ENCODE measurements at regions not wholly inside any gene's neighbourhood (a gene's known extent, or its start where the extent isn't known, plus 50 kb on each side); places are given as distances from the start of the nearest gene placed in this dataset.
"Not testable (repeated sequence)": the region's sequence is repeated elsewhere in the genome, so short reads cannot be mapped to it uniquely, and the experiment has no call there.

DNA sequence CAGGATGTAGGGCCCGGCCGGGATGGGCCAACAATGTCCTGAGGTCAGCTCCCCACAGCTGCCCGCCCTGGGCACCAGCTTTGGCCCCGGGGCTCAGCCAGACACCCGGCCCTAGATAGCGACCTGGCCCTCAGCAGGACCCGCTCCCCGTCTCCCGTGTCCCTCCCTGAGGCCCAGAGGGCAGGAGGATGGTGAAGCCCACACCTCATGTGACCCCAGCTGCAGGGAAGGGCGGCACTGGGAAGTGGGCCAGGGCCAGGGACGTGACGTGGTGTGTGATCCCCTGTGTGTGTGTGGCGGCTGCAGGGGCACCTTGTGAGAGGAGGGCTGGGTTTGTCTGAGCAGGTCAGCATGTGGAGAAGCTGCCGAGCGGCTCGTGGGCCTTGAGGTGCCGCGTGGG is 213.9 kb downstream of the TMEM121 start:
- DNase-seq, result not testable (repeated sequence)

DNA sequence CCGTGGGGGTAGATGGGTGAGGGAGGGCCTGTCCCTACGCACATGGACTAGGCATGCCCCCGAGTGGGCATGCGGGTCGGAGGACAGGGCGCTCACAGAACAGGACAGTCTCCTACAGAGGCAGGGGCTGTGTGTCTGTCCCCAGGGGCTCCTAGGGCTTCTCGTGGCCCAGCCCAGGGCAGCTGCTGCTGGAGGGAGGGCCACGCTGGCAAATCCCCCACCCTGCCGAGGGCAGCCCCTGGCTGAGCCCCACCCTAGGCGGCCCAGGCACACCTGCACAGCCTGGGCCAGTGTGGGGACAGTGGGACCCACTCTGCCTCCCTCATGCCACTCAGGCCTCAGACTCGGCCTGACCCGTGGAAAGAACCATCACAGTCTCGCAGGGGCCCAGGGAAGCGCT is 214.6 kb downstream of the TMEM121 start:
- not testable (repeated sequence) for DNase-seq

DNA sequence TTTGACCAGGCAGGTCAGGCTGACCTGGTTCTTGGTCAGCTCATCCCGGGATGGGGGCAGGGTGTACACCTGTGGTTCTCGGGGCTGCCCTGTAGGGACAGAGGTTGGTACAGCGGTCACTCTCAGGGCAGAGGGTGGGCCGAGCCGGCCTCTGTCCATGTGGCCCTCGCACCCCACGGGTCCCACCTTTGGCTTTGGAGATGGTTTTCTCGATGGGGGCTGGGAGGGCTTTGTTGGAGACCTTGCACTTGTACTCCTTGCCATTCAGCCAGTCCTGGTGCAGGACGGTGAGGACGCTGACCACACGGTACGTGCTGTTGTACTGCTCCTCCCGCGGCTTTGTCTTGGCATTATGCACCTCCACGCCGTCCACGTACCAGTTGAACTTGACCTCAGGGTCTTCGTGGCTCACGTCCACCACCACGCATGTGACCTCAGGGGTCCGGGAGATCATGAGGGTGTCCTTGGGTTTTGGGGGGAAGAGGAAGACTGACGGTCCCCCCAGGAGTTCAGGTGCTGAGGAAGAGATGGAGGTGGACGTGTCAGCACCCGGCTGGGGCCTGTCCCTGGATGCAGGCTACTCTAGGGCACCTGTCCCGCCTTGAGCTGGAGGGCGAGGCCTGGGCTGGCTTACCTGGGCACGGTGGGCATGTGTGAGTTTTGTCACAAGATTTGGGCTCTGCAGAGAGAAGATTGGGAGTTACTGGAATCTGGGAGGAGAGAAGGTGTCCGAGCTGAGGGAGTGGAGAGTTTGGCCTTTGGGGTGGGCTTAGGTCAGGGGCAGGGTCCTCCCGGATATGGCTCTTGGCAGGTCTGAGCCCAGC is 215.5 kb downstream of the TMEM121 start:
- not testable (repeated sequence) for DNase-seq

DNA sequence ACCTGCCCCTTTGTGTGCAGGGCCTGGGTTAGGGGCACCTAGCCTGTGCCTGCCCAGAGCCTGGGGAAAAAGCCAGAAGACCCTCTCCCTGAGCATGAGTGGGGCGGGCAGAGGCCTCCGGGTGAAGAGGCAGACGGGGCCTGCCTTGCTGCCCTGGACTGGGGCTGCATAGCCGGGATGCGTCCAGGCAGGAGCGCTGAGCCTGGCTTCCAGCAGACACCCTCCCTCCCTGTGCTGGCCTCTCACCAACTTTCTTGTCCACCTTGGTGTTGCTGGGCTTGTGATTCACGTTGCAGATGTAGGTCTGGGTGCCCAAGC is 216.1 kb downstream of the TMEM121 start:
- no peak for DNase-seq

DNA sequence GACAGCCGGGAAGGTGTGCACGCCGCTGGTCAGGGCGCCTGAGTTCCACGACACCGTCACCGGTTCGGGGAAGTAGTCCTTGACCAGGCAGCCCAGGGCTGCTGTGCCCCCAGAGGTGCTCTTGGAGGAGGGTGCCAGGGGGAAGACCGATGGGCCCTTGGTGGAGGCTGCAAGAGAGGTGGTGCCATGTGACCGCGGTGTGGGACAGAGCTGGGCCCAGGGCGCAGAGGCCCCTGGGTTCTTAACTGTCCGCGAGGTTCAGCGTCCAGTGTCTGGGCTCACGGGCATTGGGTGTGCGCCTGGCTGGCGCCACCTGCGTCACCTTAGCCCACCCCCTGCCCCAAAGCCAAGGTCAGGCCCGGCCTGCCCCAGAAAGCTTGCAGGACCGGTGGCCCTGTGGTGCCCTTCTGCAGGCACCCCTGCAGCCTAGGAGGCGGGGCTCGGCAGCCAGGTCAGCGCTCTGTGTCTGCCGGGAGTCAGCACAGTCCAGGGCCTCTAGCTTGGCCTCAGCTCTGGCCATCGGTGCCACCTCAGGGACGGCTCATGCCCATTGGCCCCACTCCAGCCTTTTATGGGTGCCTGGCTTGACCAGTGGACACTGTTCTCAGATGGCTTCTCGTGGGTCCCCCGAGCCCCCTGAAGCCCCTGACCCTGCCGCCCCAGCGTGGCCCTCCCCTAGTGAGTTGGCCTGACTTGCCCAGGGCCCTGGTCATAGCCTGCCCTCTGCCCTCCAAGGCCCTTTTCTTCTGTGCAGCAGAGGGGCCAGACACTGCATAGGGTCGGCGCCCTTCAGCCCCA is 216.7 kb downstream of the TMEM121 start:
- not testable (repeated sequence) for DNase-seq

DNA sequence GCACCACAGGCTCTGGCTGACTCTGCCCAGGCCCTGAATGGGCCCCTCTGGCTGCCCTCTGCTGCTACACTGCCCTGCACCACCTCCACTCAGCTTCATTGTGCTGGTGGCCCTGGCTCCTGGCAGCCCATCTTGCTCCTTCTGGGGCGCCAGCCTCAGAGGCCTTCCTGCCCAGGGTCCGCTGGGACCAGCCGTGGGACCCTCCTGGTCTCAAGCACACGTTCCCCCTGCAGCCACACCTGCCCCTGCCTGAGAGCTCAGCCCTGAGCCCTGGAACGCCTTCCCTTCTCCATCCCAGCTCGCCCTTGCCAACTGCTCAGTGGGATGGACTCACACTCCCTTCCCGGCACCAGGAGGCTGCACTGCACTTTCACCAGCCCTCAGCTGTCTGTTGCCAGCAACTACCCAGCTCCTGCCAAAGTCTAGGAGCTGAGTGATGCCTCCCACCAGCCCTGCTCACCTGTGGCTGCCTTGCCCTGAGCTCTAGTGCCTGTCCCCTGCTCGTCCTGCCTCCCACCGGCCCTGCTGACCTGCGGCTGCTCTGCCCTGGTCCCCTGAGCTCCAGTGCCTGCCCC is 217.9 kb downstream of the TMEM121 start:
- DNase-seq, result not testable (repeated sequence)

DNA sequence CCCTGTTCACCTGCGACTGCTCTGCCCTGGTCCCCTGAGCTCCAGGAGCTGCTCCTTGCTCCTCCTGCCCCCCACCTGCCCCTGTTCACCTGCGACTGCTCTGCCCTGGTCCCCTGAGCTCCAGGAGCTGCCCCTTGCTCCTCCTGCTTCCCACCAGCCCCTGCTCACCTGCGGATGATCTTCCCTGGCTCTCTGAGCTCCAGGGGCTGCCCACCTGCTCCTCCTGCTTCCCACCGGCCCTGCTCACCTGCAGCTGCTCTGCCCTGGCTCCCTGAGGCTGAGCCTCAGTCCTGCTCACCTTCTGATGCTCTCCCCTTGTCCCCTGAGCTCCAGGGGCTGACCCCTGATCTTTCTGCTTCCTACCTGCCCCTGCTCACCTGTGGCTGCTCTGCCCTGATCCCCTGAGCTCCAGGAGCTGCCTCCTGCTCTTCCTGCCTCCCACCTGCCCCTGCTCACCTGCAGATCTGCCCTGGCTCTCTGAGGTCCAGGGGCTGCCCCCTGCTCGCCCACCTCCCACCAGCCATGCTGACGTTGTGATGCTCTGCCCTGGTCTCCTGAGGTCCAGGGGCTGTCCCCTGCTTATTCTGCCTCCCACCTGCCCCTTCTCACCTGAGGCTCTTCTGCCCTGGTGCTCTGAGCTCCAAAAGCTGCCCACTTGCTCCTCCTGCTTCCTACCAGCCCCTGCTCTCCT is 219.2 kb downstream of the TMEM121 start:
- no peak for DNase-seq

DNA sequence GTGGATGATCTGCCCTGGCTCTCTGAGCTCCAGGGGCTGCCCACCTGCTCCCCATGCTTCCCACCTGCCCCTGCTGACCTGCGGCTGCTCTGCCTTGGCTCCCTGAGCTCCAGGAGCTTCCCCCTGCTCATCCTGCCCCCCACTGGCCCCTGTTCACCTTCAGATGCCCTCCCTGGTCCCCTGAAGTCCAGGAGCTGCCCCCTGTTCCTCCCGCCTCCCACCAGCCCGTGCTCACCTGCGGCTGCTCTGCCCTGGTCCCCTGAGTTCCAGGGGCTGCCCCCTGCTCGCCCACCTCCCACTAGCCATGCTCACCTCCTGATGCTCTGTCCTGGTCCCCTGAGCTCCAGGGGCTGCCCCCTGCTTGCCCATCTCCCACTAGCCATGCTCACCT is 219.7 kb downstream of the TMEM121 start:
- DNase-seq, result no peak

DNA sequence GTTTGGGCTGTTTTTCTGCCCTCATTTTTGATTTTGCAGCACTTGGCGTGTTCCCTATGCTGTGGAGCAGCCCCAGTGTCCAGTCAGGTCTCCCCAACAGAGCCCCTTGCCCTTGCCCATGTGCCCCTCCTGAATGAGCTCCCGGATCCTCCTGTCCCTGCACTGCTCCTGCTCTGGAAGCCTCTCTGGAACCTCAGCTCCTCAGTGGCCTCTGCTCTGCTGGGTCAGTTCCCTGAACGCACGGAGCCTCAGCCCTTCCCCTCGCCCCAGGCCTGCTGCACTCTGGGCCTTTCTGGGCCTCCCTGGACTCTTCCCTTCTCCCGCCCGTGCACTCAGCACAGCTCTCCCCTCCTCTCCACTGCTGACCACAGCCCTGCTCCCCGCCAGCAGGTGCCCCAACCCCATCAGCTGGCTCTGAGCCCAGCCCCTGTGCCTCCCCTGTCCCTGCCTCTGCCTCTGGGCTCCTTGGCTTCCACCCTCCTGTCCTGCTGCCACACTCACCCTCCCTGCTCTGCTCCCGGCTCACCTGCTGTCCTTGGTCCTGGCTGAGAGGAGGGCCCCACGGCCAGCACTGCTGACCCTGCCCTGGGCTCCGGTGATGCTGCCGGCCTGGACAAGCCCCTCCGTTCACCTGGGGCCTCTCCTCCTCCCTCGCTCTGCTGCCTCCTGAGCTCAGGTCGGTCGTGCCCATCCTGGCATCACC is 220.6 kb downstream of the TMEM121 start:
- not testable (repeated sequence) for DNase-seq

DNA sequence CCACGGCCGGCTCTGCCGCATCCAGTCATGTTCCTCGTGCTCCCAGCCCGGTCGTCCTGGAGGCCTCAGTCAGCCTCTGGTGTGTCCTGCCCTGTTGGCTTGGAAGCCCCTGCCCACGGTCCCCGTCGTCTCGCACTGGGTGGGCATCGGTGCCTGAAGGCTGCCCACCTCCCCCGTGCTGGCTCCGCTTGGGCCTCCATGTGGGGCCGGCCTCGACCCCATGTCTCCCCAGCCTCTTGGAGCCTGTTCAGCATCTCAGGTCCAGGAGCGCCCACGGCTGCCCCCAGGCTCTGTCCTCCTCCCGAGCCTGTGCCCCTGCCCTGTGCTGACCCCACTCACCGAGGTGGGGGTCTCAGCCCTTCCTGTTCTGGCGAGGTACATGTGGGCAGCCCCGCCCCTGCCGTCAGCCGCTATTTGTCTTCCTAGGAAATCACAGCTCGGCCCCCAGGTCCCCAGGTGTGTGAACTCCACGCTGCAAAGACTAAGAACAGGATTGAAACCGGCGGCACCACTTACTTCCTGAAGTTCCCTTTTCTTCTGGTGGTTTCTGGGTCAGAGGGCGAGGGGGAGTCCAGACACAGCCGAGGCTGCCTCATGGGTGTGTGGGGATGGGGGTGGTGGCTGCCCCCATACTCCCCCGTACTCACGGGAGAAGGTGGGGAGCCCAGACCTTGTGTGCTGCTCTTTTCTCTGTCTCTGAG is 221.3 kb downstream of the TMEM121 start:
- not testable (repeated sequence) for DNase-seq

DNA sequence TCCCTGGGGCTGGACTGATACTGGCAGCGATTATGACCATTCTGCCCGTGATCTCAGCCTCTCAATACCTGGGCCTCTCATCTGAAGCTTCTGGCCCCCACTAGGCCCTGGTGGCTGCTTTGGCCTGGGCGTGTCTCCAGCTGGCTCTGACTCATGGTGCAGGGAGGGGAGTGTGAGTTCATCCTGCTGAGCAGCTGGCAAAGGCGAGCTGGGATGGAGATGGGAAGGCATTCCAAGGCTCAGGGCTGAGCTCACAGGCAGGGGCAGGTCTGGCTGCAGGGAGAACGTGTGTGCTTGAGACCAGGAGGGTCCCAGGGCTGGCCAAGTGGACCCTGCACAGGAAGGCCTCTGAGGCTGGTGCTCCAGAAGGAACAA is 221.8 kb downstream of the TMEM121 start:
- no peak for DNase-seq

DNA sequence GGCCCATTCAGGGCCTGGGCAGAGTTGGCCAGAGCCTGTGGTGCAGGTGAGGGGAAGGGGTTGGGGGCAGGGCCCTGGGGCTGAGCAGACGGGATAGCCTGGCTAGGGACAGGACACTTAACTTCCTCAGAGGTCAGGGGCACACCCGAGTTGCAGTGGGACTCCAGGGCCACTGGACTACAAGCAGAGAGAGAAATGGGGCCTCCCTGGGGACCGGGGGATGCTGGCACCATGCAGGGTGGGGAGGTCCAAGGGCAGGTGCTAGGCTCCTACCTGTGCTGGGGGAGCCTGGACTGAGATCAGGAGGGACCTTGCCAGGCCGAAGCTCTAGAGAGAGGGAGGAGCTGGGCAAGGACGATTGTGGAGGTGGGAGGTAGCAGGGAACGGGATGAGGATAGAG is 222.3 kb downstream of the TMEM121 start:
- DNase-seq, result not testable (repeated sequence)

DNA sequence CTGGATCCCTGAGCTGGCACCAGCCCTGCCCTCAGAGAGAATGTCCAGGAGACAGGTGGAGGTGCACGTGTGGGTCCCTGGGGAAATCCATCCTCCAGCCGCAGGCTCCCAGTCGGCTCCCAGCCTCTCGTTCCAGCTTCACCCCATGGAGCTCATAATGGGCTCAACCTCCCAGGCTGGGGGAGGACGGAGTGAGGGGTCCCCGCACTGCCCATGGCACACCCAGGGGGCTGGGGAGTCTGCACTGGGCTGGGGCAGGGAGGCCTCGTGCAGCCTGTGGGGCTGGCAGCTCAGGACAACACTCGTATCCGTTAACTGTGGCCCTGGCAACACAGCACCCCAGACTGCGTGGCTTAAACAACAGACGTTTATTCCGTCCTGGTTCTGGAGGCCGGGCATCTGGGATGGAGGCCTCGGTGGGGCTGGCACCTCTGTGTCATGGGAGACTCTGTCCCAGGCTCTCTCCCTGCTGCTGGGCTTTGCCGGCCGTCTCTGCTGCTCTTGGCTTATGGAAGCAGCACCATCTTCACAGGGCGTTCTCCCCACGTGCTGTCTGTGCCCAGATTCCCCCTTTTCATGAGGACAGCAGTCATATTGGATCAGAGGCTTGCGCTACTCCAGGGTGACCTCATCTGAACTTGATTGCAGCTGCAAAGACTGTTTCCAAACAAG is 223.6 kb downstream of the TMEM121 start:
- DNase-seq, result not testable (repeated sequence)

DNA sequence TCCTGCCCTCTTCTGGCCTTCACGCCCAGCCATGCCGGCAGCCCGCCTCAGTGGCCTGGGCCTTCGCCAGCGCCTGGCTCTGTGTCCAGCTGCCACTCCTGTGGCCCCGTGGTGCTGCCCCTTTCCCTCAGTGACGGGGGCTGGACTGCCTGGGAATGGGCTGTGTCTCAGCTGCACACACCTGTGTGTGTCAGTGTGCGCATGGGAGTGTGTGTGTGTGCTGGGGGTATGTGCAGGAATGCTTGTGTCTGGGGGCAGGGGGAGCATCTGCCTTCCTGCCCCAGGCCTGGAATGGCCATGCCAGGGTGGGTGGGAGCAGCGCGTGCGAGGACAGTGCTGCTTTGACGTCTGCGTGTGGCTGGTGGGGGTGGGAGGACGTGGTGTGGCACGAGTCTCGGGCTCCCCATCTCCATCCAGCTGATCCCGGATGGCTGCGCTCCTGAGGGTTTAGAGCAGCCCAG is 224.9 kb downstream of the TMEM121 start:
- not testable (repeated sequence) for DNase-seq

DNA sequence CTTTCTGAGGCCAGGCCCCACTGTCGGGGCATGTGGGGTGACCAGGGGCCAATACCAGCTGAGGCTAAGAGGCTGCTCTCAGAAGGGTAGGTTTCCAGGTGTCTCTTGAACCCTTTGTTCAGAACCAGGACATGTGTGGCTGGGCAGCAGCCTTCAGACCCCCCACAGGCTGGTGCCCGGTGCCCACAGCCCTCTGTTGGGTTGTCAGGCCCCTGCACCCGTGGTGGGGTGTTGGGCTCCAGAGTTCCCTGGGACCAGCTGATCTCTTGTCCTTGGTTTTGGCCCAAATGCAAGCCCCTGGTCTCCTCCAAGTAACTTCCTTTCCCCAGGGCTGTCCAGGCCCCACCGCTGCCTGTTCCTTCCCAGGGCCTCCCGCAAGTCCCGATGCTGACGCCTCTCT is 226.0 kb downstream of the TMEM121 start:
- not testable (repeated sequence) for DNase-seq

DNA sequence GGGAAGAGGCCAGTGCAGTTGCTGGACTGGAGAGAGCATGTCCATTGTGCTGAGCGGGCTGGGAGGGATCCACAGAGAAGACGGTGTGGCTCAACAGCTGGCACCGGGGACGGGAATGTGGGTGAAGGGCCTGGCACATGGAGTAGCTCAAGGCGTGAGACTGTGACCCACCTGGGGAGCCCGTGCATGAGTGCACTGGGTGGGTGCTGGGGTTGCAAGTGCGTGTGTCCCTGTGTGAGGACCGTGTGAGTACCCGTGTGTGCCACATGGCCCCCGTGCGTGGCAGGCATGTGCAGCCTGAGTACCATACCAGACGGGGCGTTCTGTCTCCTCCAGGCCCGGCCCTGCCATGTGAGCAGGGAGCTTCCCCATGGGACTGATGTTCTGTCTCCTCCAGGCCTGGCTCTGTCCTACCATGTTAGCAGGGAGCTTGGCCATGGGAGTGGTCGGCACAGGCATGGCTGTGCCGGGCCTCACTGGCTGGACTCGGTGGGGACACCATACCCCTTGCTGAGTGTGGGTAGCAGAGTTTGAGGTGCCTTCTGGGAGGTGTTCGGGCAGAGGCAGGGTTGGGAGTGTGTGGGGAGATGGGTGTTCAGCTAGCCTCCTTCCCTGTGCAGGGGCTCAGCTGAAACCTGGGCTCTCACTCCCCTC is 234.4 kb downstream of the TMEM121 start:
- no peak for DNase-seq

DNA sequence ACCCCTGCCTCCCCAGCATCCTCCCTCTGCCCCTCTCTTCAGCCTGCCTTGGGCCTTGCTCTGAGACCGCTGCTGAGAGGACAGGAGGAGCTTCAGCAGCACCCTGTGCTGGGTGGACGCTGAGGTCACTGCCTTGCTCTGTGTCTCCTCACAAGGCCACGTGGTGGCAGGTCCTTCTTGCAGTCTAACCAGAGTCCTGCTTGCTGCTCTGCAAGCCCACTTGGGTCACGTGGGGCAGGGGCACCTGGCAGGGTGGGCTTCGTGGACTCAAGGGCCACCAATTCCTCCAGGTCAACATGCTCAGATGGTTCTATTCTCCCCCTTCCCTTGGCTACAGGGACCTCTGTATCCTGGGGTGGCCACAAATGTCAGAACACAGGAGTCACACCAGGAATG is 235.0 kb downstream of the TMEM121 start:
- not testable (repeated sequence) for DNase-seq

DNA sequence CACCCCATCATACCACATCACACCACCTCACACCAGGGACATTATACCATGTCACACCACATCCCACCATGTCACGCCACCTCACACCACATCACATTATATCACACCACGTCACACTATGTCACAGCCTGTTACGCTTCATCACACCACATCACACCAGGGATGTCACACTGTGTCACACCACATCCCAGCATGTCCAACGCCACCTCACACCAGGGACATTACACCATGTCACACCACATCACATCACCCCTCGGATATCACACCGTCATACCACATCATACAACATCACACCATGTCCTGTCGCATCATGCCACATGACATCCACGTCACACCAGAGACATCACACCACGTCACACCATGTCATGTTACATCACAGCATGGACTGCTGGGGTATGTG is 235.5 kb downstream of the TMEM121 start:
- DNase-seq, result no peak

DNA sequence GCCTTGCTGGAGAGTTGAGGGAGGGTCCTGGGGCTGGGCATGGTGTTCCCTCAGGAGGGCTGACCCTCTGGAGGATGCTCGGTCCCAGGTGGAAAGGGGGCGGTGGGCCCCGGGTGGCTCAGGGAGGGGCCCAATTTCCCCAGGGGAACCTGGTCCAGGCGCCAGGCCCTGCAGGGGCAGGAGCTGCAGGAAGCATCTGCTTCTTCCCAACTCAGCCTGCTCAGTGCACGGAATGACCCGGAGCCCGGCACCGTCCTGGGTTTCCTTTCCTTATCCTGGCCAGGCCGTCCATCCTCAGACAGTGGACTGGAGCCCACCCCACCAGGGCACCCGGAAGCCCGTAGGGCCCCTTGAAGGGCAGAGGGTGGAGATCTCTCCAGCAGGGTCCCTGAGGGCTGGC is 235.9 kb downstream of the TMEM121 start:
- DNase-seq, result not testable (repeated sequence)

DNA sequence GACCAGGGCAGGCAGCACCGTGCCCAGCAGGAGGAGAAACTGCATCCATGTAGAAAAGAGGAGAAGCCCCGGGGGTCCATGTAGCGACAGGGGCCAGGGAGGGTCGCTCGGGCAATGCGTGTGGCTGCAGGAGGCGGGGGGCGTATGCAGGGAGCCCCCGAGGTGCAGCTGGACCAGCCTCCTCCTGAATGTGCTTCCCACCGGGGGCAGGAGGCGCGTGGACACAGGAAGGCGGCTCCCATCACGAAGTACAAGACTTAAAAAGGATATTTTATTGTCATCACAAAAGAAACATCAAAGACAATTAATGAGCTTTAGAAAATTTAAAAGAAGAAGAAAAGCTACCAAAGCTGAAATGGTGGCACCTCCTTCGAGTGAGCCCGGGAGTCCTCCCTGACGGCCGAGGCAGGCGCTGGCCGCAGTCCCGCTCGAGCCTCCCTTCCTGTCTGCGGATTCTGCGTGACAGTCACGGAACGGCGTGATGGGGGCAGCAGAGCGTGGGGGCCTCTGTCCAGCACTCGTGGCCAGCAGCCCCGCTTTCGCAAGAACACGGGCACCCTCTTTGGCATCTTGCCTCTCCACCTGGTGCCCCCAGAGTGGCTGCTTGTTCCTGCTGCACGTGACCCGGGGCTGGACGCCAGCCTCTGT is 238.0 kb downstream of the TMEM121 start:
- DNase-seq, result not testable (repeated sequence)

Measured in hippocampal formation (tissue), 2 donors.